NCI-H2081 (cell line): ENCODE measurements at regions not wholly inside any gene's neighbourhood (a gene's known extent, or its start where the extent isn't known, plus 50 kb on each side); places are given as distances from the start of the nearest gene placed in this dataset.
A peak's percentile ranks its signal among the peaks of the same experiment; 100 is the strongest.
"Not testable (repeated sequence)": the region's sequence is repeated elsewhere in the genome, so short reads cannot be mapped to it uniquely, and the experiment has no call there.

ENCODE experiments used
- DNase-seq, 2 experiments: peaks; one replicate each; lab custom pipeline; 2025; lab: John Stamatoyannopoulos, UW

- no peak for DNase-seq
Measured at GRCh38 chr12:61037792-61038191, 1222.4 kb upstream of the USP15 start.

DNA sequence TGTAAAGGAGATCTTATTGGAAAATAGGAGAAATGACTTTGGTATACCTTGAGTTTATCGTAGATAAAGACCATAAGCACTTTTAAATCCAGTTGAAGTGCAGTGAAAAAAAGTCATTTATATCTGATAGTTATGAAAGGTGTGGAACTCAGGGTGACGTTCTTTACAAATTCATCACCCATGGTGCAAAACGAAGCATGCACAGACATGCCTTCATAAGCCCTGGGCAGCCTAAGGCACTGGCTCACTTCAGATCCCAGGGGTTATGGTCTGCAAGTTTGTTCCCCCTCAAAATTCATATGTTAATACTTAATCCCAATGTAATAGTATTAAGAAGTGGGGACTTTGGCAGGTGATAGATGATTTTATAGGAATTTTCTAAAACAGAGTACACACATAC lies 1216.4 kb upstream of the USP15 start:
- DNase-seq = no peak

GRCh38 chr12:61044766-61045165 lies 1215.4 kb upstream of the USP15 start:
- DNase-seq = peak in 1 of 2 experiments; percentile 27

DNA sequence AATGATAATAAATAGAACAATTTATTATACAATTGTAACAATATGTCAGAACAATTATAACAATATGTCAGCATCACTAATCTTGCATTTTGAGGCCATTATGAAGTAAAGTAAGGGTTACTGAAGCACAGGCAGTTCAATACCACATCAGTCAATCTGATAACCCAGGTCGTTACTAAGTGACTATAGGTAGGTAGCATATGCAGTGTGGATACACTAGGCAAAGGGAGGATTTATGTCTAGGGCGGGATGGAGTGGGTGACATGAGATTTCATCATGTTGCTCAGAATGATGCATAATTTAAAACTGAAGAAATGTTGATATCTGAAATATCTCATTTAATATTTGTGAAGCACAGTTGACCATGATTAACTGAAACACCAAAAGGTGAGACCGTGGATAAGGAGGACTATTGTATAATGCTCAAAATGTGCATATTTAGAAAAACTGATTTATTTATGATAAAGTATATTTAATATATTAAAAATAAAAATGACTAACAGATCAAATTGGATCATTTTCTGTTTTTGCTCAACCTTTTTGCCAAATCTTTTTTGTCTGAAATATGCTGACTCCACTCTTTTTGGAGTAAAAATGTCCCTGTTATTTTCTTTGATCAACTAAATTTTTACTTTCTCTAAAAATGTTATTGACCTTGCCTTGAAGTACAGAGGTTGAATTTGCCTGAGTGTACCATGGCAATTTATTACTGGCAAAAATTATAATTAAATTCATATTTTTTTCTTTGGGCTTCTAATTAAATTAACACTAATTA lies 1189.4 kb upstream of the USP15 start:
- no peak for DNase-seq

- DNase-seq = no peak
Measured at GRCh38 chr12:61072717-61073116, 1187.5 kb upstream of the USP15 start.

DNA sequence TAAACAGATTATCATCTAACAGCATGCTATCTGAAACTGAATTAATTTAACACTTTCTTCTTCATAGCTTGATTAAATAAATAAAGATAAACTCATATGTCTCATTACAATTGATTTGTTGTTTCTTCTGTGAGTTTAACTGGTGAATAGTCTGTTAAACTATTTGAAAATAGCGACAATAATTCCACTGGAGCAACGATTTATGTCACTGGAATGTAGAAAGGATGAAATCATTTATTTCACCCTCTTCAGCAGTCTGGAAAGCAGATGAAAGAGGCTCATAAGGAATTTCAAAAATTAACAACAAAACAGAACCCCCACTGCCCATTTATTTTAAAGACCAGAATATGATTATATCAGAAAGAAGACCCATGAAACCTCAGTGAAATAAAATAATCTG lies 1165.1 kb upstream of the USP15 start:
- DNase-seq = no peak

- DNase-seq = no peak
Measured at GRCh38 chr12:61098031-61098580, 1162.1 kb upstream of the USP15 start.

DNA sequence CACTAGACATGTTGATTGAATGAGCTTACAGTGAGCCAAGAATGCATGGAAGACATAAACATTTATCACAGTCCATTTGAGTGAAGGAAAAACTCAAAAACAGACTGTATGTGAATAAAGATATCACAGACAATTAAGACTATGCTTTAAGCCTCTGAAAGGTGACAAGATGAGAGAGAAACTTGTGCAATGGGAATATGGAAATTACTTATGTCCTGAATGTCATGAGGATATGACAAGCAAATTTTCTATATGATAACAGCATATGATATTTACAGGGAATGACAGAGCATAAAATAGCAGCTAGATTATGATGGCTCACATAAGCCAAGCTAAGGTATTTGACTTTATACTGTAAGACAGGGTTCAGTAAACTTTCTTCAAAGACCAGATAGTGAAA lies 1153.1 kb upstream of the USP15 start:
- no peak for DNase-seq

DNA sequence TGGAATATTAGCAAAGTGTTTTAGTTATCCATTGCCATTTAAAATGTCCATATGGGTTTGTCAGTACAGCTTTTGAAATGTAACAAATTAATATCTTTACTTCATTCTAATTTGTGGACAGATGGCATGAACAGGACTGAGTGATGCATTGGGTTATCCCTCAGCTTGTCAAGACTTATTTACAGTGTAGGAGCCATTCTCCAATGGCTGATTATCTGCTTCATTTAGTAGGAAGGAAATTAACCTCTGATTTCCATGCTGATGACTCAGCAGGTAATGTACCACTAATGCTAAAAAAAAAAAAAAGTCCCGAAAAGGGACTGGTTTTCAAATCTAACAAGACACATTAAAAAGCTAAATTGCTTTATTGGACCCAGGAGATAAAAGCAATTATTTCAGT lies 1149.0 kb upstream of the USP15 start:
- no peak for DNase-seq

- DNase-seq = no peak
Measured at GRCh38 chr12:61137677-61138414, 1122.4 kb upstream of the USP15 start.

GRCh38 chr12:61138415-61138759 lies 1121.8 kb upstream of the USP15 start:
- DNase-seq = no peak

DNA sequence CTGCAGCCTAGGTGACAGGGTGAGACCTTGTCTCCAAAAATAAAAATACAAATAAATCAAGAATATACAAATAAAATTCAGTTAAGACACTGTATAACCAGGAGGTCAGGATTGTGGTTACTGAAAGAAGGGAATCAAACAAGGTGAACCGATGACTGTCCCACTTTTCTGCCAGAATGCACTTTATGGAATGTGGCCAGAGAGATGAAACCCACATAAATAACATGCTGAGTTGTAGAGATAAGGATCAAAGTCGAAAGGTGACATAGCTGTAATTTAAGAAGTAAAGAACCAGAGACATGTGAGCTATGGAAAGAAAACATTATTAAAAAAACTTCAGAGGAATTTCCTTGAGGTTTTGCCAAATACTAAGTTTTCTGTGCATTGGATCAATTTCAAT lies 1098.2 kb upstream of the USP15 start:
- no peak for DNase-seq

DNA sequence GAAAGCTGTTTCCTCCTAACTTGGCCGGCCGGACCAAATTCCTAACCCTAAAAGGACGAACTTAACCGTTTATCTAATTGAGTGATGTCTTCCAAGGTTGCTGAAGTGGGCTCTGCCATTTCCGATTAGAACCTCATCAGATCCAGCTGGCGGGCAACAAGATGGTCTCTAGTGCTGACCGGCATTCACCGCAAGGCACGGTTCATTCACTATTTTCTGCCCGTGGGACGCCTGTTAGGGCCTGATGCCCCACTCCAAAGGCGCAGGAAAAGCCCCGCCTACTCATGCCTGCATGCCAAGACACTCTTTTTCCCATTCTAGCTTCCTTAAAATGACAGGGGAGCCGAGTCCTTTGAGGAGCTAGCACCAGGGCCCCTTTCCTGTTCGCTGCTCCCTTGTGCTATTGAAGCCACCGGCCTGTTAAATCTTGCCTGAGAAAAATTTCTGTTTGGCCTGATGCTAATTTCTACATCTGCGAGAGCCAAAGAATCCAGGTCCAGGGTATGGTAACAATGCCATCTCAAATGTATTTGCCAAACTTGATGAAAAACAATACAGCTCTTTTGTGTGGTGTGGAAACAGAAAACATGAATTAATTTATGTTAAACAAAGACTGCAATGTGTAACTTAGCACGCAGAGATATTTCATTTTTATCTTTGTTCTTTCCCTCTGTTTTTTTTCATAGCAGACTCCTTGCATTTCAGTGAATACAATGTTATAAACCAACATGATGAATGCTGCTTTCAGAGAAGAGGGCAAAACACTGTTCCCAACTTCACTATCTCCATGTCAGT lies 1071.2 kb upstream of the USP15 start:
- DNase-seq = no peak

DNA sequence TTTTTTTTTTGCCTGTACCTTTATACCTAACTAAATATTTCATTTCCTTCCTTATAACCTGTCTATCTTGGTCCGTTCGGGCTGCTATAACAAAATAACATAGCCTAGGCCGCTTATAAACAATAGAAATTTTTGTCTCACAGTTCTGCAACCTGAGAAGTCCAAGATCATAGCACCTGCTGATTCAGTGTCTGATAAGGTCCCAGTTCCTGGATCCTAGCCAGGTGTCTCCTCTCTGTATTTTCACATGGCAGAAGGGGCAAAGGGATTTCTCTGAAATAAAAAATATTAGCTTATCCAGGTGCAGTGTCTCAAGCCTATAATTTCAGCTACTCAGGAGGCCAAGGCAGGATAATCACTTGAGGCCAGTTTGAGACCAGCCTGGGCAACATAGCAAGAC lies 1046.6 kb upstream of the USP15 start:
- DNase-seq = no peak

DNA sequence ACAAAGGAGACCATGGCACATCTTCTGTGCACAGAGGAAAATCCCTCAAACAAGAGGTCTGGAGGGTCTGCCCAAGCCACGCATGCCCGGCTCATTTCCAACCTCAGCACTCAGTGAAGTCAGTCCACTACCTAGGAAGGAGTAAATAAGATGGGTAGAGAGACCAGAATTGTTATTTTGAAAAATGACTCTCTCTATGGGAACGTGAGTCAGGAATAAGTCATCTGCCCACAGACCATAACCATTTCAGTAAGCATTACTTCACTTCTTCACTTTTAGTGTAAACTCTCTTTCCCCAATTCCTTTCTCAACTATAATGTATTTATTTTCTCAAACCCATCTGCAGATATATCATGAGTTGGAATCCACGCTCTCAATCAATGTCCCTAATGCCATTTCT lies 1039.9 kb upstream of the USP15 start:
- no peak for DNase-seq

GRCh38 chr12:61232040-61232439 lies 1028.2 kb upstream of the USP15 start:
- no peak for DNase-seq

GRCh38 chr12:61250303-61250702 lies 1009.9 kb upstream of the USP15 start:
- DNase-seq = no peak

DNA sequence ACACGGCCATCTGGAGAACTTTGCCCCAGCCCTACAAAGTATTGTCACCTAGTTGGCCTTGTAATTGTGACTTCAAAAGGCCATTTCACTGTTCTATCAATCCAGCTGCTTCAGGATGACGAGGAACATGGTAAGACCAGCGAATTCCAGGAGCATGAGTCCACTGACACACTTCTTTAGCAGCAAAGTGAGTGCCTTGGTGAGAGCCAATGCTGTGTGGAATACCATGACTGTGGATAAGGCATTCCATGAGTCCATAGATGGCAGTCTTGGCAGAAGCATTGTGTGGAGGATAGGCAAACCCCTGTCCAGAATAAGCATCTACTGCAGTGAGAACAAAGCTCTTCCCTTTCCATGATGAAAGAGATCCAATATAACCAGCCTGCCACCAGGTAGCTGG lies 1009.1 kb upstream of the USP15 start:
- no peak for DNase-seq

DNA sequence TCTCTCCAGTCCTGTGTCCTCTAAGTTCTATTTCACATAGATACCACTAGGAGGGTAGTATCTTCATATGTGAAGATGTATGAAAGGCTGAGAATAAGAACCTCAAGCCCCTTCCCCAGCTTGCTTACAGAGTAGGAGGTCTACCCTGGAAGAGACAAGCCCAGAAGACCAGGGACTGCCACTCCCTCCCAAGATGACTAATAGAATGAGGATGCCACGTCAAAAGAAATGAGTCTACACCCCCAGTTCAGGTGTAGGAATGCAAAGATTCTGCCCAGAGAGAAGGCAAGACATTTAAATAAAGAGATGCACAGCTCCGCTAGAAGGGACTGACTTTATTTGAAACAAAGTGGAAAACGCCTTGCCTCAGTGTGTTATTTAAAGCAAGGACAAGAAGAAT lies 1006.0 kb upstream of the USP15 start:
- no peak for DNase-seq

DNA sequence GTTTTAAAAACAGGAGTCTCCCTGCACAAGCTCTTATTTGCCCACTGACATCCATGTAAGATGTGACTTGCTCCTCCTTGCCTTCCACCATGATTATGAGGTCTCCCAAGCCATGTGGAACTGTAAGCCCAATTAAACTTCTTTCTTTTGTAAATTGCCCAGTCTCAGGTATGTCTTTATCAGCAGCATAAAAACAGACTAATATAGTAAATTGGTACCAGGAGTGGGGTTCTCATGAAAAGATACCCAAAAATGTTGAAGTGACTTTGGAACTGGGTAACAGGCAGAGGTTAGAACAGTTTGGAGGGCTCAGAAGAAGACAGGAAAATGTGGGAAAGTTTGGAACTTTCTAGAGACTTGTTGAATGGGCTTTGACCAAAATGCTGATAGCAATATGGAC lies 995.9 kb upstream of the USP15 start:
- DNase-seq = not testable (repeated sequence)

DNA sequence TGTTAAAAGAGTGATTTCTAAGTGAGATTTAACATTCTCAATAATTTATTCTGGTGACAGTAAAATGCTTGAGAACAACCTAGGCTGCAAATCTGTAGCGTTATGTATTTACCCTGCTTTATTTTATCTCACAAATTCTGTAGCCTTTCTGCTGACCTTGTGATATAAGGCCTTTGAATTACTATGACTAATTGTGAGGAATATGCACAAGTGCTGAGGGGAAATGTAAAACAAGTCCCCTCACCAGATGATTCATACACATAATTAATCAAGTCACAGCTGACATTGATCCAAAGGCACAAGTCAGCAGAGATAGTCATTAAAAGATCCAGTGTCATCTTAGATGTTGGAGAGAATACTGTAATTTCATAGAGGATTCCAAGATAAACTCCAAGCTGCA lies 992.7 kb upstream of the USP15 start:
- no peak for DNase-seq

GRCh38 chr12:61272441-61272840 lies 987.8 kb upstream of the USP15 start:
- no peak for DNase-seq
